HG02840 (cell line): ENCODE measurements at regions not wholly inside any gene's neighbourhood (a gene's known extent, or its start where the extent isn't known, plus 50 kb on each side); places are given as distances from the start of the nearest gene placed in this dataset.

Experiments used
- ATAC-seq: cut with Tn5 transposase; IDR thresholded peaks from one replicate; pipeline ENCODE4 v1.9.1; 2021; ENCODE audit warnings: mild to moderate bottlenecking, moderate library complexity, moderate number of reproducible peaks; ENCODE audit not compliant: unreplicated experiment, low FRiP score

DNA sequence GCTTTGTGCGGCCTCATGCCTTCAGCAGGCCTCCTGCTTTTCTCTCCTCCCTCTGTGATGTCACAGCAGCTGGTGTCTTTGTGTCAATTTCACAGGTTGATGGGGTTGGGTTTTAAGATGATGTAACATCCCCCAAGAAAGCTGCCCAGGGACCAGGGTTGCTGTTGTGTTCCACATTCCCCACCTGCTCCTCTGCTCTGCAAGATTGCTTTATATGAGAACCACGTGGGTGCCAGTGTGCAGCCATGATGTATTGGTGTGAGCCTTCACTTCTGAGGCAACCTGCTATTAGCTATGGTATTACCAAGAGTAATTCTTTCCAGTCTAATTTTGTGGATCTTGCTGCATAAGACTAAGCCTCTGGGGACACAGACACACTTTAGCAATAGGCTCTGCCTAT lies 213.0 kb upstream of the ADAMTS16 start:
- ATAC-seq: no peak

DNA sequence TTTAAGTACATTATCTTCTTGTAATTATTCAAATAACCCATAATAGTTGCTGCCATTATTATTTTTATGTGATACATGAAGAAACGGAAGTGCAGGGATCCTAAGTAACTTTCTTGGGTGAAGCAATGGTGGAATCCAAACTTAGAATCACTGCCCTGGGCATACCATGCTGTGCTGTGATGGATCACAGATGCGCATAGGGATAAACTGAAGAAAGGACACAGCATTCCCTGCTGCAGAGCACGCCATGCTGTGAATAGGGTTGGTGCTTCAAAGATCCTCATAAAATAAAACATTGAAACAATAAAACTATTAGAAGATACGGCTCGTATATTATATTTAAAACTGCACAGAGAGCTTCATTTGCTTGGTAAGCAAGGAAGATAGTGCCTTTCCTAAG lies 211.7 kb upstream of the ADAMTS16 start:
- ATAC-seq: no peak

DNA sequence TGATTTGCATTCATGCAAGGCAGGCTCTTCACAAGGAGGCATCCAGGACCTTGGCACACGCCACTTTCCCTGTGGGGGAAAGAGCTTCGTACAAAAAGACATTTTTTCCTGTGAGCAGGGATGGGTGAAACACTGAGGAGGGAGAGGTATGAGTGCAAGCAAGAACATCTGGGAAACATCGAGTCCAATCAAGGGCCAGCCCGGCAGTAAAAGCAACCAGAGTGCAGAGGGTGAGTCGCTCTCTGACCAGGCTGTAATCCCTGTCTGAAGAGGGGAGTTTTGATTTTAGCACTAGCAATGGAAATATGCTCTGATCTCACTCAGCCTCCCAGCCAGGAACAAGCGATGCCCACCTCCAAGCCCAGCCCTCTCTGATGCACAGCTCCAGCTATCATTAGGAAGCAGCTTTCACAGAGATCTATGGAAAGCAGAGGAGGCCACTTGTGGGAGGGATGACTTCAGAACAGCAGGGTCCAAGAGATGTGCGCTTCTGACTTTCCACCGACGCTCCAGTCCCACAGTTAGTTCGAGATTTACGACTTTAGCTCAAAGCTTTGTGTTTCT lies 211.0 kb upstream of the ADAMTS16 start:
- ATAC-seq: no peak

DNA sequence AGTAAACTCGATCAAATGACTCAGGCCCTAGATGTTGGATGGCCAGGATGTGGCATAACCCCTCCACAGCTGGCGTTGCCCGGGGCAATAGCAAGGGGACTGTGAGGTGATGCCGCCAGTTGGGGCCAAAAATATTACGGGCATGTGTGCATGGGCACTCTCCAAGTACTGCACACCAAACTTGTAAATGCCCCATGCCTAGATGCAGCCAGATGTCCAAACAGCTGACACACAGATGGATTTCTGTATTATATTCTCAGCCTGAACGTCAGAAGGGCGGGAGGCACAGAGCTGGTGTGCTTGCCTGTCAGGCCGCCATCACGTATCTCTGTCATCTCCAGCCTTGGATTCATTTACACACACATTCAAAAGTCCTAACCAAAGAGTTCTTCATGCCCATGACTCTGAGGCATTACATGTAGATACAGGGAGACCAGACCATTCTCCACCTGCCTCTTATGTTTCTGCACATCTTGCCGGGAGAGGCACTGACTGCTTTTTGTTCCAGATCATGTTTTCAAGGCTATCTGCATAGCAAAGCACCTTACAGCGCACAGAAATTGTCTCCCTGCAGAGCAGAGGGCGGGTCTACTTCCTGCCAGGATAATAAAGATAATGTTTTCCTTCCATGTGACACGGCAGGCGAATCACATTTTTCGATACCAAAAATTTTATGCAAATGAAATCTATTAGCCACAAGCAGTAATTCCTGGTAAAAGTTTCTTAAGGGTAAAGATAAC lies 200.9 kb upstream of the ADAMTS16 start:
- ATAC-seq: no peak

DNA sequence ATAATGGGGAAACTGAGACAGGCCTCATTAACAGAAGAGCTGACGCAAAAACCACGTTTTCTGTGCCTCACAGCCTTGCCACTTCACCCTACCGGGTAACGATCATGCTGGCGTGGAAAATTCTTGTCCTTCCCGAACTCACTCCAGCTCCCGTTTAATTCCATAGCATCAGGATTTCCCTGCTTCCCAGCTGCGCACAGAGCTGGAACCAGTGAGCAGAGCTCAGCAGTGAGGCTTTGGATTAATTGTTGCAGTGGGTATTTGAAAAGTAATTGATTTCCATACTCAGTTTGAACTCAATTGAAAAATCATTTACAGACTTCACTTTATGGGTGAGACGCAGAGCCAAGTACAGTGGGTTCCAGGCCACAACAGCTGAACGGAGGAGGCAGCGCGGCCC lies 199.0 kb upstream of the ADAMTS16 start:
- ATAC-seq: no peak

DNA sequence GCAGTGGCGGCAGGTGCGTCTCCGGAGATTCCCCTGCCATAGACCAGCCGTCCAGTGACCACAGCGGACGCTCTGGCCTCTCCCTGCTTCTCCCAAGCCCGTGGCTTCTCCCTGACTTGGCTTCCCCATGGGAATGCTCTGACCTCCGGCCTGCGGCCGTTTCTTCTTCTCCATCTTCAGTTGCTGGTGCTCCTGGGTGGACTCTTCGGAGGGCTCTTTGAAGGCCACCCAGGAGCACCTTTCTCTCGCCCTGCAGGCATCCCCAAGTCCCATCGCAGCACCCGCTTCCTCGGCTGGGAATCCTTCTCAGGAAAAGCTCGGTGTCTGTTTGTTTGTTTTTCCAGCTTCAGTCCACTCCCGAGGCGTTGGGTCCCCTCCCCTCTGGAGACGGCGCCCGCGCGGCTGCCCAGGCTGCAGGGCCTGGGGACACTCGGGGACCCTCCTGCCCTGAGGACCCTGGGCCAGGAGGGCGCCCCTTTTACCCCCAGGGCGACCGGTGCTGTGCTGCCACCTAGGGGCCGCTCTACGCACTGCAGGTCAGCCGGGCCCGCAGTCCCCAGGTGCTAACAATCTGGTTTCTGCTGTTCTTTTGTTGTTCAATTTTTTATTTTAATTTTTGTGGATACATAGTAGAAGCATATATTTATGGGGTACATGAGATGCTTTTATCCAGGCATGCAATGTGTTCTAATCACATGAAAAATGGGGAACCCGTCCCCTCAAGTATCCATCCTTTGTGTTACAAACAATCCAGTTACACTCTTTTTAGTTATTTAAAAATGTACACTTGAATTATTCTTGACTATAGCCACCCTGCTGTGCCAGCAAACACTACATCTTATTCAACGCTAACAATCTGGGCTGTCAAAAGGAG lies 197.9 kb upstream of the ADAMTS16 start:
- no peak for ATAC-seq

DNA sequence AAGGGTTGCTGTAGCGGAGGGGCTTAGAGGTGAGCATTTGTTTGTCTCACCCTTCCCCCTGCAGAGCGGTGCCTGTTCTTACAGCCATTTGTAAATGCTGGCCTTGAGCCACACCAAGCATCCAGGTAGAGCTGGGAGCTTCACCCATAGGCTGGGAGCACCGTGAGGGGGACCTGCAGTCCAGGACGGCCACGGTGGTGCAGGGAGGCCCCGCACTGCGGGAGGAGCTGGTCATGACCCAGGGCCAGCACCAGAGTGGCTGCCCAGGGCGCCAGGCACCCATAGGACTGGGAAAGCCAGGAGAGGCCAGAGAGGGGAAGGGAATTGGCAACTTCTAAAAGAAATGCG lies 197.3 kb upstream of the ADAMTS16 start:
- ATAC-seq: no peak

DNA sequence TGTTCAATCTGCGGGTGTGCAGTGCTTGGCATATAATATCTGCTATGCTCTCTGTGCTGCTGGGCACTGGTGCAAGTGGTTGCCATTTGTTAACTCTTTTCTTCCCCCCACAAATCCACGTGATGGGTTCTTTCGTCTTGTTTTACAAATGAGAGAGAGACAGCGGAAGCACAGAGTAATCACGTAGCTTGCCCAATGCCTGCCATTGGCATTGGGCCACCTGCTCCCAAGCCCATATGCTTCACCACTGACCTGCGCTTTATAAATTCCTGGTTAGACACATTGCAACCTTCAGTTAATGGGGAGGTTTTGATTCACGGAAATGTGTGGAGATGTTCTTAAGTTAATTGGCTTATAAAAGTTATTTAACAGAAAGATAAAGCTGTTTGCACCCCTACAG lies 194.8 kb upstream of the ADAMTS16 start:
- no peak for ATAC-seq

DNA sequence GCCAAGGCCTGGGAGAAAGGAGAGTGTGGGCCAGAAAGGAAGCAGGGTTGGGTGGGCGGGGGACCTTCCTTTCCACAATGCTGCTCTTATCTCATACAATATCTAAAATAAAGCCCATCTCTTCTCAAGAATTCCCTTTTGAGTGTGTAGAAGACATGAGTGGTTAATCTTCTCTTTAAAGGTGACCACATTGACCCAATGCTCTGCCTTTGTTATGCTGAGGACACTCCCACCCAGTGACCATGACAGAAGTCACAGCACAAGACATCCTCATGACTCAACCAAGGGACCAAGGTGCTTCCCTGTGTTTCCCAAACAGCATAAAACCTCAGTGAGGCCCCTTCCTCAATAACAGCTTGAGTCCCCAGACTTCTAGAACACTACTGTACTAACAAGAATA lies 193.0 kb upstream of the ADAMTS16 start:
- no peak for ATAC-seq

DNA sequence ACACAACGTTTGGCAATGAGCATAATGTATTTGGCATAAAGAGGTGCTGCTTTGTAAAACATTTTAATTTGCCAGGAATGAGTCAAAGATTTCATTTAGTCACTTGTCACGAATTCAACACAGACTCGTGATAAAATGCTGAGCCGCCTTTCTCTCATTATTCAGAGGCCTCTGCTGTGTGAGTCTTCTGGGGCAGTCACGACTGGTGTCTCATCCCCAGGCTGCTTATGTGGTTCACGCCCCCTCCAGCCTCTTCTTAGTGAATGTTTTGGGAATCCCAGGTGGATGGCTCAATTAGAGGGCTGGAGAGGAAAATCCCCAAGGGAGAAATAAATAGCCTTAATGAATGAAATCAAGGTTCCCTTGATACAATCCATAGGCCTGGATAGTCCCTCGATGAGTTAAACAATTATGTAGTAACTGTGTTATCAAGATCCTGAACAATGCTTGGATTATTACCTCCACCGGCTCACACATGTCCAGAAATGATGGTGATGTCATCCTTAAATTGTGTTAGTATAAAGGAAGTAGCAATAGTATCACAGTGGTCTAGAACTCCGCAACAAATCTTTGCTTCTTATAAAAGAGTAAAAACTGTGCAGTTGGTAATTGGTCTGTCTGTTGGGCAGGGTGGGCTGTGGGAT lies 192.1 kb upstream of the ADAMTS16 start:
- no peak for ATAC-seq

DNA sequence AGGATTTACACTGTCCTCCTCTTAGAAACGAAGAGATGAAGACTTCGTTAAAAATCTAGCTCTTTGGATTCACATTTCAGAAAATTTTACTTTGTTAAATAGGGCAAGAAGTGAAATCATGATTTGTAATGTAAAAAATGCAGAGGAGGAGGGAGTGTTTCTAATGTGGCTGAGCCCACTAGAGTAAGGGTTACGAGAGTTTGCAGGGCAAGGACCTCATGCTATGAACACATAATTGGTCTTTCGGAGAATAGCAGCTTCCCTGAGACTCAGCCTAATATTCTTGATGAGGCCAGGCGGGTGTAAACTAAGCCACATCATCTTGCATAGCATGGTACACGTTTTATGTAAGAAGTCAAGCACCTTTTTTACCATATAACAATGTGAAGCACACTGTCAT lies 191.0 kb upstream of the ADAMTS16 start:
- no peak for ATAC-seq

DNA sequence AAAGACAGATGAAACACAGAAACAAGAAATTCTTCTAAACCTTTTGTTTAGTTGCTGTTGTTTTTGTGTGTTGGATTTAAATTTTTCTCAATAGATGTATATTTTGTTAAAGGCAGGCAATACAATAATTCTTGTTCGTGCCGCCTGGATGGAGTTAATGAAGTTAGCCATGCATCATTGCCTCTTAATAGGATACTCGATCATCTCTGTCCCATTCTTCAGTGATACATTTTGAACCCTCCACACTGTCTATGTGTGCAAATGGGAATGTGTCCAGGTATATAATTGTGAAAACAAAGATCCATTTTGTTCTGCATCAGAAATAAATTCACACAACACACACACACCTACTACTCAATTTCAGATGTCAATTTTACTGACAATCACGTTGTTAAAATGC lies 186.6 kb upstream of the ADAMTS16 start:
- no peak for ATAC-seq

DNA sequence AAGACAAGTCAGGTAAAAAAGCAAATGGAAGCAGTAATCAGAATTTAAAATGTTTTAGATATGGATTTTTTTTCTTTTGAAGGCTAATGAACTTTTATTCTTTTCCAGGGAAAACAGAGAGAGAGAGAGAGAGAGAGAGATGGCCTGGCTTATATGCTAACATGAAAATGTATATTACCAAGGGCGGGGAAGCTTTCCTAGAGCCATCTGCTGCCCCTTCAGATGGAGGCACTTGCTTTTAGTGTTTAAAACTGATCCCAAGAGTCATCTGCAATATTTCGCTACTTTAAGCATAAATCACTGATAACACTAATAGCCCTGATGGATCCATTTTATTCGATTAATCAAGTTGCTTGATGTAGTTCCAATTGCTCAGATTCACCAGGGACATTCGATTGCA lies 186.1 kb upstream of the ADAMTS16 start:
- ATAC-seq: no peak

DNA sequence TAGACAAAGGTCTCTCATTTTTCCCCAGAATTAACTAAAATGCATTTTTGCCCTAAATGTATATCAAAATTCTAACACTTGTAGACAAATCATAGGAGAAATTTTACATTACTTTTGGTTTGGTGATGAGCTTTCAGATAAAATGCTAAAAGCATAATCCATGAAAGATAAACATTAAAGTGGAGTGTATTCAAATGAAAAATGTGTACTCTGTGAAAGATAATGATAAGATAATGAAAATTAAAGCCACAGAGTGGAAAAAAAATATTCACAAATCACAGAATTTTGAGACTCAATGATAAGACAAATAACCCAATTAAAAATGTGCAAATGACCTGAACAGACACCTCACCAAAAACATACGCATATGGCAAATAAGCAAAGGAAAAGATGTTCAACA lies 176.9 kb upstream of the ADAMTS16 start:
- ATAC-seq: no peak

DNA sequence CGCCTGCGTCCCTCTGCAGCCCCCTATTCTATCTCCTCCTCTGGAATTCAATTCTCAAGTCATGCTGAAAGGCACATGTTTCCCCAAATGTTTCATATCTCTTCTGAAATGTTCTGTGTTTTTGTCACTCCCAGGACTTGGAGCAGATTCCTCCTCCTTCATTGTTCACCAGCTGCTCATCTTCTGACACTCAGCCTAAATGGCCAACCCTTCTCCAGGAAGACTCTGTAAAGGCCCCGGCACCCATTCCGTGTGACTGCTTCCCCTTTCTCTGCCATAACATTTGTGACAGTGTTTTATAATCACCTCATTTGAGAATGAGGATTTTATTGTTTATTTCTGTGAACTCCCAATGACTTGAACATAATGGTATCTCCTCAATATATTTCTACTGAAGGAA lies 170.8 kb upstream of the ADAMTS16 start:
- ATAC-seq: no peak

DNA sequence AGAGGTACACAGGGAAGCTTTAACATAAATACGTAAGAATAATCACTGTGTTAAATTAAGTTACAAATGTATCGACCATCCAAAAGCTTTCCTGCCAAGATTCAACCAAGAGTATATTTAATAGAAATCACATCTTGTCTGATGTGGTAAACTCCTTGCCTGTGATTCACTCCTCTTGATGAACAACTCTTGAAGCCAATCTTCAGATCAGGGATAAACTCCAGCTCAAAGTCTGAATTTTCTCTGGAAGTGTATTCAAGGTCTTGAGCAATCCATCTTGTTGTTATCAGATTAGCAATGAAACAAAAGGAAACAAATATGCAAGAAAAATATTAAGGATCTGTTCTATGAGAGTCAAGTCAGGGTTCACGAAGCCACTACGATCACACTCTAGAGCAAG lies 170.0 kb upstream of the ADAMTS16 start:
- no peak for ATAC-seq

DNA sequence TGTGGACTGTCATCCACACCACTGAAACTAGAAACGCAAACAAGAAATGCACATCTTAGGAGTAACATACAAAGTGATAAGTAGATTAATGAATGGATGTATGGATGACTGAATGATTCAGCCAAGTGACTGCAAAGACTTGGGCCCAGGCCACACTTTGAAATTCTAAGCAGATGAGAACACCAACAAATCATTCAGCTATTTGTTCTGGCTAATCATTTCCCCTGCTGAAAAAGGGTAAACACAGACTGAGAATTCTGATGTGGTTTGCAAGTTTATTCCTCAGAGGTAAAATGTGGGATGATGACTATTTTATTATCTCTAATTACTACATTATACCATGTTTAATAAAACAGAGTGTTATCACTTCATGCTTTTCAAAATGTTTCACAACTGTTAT lies 163.2 kb upstream of the ADAMTS16 start:
- no peak for ATAC-seq

DNA sequence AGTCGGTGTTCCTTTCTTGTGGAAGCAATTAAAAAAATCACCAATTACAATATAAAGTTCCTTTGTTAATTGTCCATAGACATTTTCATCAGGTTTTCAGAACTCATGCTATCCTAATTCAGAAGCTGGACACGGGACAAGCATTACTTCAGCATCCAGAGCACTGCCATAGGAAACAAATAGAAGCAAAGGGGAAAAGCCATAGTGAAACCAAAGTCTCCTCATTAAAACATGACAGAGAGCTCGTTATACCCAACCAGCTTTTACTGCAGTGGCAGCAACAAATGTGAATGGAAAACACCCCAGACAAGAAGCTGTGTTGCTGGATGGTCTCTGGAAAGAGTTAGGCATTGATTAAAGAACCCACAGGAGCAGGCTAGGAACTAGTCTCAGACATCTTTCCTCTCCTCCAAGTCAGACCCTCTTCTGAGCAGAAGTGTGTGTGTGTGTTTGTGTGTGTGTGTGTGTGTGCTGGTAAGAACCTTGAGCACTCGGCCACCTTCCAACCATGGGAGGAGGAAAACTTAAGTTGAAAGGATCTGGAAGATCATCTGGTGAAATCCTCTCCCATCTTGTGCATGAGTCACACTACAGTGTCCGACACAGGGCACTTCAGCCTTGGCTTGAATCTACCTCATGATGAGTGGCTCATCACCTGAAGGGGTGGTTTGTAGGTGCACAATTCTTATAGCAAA lies 162.6 kb upstream of the ADAMTS16 start:
- no peak for ATAC-seq

DNA sequence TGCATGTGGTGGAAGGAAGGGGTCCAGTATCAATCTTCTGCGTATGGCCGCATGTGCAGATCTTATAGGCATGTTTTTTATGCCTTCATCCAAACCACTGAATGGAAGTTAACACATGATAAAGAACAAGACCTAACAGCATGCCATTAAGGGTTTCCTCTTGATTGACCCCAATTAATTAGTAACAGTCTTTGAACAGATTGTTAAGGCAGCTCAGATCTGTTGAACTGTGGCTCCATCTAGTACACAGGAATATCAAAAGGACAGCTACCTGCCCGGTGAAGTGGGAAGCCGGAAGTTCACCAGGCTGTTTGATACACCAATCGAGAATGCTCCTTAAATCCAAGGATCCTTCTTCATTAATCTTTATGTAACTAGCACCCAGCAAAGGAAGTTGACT lies 159.9 kb upstream of the ADAMTS16 start:
- ATAC-seq: no peak

DNA sequence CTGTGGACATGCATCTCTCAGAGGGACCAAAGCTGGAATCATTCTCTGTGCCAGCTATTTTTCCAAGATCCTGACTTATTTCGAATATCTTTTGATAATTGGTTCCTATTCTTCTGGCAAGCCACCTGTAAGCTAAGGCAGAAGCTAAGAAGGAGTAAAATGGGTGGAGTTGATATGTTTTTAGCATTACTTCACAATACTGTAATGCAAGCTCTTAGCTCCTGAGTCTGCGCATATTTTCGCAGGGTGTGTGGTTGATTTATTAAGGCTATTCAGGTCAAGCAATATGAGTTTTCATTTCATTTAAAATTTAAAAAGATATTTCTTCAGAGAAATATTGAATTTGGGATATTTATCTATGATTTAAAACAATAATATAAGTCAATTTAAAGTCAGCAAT lies 158.5 kb upstream of the ADAMTS16 start:
- no peak for ATAC-seq

DNA sequence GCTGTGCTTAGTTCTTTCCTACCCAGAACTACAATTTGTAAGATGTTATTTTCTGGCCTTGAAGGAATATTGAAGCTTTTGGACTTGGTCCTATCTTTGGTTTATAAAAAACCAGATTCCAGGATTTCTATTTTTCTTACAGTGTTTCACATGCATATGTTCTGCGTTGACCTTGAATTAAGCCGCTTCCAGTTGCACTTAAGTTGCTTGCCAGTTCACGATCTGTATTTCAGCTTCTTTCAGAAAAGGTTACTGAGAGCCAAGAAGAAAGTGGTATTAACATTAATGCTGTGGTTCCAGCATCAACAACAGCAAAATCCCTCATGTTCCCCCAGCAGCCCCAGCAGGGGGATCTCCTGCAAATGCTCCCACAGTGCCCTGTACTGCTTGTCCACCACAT lies 156.4 kb upstream of the ADAMTS16 start:
- ATAC-seq: no peak
